T-helper 9 cell (primary cell): ENCODE measurements at regions not wholly inside any gene's neighbourhood (a gene's known extent, or its start where the extent isn't known, plus 50 kb on each side); places are given as distances from the start of the nearest gene placed in this dataset.

Experiments used
- DNase-seq: peaks from one replicate; pipeline ENCODE4 v3.0.0-alpha.2; 2020

GRCh38 chr6:14442242-14442641 lies 324.7 kb downstream of the CD83 start:
- no peak for DNase-seq

GRCh38 chr6:14443629-14444268 lies 326.2 kb downstream of the CD83 start:
- DNase-seq: no peak

DNA sequence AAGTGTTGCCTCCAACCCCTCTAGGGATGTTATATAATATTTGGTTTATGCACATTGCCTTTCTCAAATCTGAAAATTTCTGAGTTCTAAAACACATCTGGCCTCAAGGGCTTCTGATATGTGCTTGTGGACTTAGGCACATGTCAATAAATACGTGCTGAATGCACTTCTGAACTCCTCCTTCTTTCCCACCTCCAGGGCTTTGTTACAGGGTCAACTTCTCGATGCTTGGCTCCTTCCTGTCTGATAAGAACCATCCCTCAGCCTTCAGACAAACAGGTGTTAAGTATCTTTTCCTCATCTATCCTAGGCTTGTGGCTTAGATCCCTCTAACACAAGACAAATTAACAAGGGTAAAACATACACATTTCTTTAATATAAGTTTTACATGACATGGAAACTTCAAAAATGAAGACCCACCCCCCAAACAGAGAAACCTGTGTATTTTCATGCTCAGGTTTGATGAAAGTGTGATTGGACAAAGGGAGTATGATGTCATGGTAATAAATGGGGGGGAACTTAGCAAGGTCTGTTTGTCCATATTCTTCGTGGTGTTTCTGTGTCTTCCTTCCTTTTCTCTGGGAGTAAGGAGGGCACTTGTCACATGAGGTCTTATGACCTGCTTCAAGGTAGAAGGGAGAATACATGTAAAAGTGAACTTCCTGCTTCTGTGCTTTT lies 326.9 kb downstream of the CD83 start:
- DNase-seq: no peak

GRCh38 chr6:14447240-14447639 lies 329.7 kb downstream of the CD83 start:
- DNase-seq: no peak

DNA sequence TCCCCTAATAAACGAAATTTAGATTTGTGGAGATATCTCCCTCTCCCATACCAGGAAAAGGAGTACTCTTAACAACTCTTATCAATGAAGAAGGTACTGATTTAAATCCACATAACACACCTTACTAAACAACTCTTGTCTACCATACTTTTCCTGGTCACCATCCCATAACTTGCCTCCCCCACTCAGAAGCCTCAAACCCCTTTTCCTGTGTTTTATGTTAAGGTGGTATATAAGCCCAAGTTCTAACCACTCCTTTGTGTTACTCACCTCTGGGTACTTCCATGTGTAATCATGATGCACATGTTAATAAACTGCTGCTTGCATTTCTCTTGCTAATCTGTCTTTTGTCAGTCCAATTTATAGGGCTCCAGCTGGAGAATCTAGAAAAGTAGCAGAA lies 330.7 kb downstream of the CD83 start:
- no peak for DNase-seq

GRCh38 chr6:14450133-14450504 lies 332.5 kb downstream of the CD83 start:
- no peak for DNase-seq

- no peak for DNase-seq
Observed at GRCh38 chr6:14450578-14450977, 333.0 kb downstream of the CD83 start.

DNA sequence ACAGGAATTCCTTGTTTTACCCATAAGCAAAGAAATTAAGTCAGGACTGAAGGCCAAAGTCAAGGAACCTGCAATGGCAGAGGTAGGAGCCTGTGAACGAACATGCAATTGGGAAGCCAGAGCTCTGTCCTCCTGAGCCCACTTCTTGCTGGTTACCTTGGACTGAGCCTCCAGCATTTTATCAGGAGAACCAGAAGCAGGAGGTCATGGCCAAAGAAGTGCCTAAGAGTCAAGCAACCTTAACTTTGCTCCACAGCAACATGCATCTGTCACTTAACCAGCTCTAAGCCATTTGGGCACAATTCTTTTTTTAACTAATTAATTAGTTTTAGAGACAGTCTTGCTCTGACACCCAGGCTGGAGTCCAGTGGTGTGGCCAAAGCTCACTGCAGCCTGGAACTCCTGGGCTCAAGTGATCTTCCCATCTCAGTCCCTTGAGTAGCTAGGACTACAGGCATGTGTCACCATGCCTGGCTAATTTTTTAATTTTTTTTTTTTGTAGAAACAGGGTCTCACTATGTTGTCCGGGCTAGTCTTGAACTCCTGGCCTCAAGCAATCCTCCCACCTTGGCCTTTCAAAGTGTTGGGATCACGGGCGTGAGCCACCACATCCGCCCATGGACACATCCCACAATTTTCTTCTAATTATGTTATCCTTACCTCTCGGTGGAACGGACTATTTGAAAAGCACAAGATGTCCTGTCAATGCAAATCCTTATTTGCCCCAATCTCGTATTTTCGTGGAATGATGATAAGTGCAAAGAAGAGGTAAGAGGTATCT lies 334.2 kb downstream of the CD83 start:
- no peak for DNase-seq

DNA sequence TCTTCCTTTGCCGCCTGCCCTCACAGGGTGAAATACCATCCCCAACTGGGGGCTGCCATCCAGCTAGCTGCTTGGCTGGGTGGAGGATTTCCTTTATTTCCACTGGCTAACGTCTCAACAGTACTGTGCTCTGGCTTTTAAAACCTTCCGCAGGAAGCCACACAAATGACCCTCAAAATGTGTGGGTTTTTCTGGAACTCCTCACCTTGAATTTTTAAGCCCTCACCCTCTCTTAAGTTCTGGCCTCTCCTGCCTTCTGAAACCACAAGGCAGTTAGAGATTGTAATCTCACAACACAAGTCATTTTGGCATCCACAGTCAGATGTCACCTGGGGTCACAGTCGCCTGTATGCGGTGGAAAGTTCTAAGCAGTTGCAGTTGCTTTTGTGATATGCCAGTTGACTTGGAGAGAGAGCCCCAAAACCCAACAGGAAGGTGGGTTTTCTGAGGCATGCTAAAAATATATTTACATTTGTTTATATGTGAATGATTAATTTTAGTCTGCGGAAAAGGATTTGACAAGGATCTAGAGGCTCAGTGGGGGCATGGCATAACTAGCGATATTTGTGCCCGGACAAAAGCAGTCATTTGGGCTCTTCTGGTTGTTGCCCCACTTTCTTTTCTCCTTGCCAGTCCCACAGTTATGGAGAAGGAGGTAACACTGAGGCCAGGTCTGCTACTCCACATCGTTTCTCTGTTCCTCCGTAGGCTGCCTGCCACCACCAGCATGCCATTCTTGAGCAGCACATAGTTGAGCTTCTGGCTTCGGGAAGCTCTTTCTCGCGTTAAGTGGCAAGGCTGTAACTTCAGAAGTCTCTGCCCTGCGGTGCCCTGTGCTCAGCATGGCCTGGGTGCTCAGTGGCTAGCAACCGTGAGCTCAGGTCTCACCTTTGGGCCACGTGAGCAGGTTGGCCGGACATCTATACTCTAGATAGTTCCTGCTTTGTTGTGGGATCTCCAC lies 335.3 kb downstream of the CD83 start:
- DNase-seq: no peak

- no peak for DNase-seq
Observed at GRCh38 chr6:14453712-14454472, 336.3 kb downstream of the CD83 start.

- no peak for DNase-seq
Observed at GRCh38 chr6:14454473-14454775, 336.9 kb downstream of the CD83 start.

GRCh38 chr6:14455427-14455826 lies 337.9 kb downstream of the CD83 start:
- no peak for DNase-seq

DNA sequence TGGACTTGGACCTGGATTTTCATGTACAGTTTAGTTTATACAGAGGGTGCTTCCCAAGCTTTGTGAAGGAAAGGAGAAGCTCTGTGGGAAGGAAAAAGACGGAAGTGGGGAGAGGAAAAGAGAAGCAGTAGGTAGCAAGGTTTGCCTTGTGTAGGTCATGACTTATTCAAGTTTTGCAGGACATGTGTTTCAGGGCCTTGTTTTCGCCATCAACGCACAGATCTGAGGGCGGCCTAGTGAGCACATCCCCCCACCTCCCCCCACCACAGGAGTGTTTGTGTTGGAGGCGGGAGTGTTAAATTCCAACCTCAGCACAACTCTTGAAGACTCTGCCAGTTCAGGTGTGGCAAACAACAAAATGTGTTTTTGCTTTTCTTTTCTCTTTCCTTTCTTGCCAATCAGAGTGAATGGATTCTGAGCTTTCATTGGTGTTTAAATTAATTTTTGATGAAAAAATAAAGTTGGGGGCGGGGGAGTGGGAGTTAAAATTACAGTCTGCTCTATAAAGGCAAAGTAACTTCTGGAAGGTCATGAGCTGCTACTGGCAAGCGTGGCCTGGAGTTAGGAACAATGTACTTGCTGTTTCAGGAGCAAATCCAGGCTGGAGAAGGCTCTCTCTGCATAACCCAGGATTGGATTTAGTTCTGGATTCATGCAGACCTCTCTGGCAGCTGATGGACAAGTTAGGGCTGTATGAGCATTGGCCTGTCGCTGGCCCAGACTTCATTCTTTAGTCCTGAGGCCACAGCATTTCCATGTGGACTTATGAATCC lies 338.5 kb downstream of the CD83 start:
- no peak for DNase-seq

GRCh38 chr6:14456941-14457340 lies 339.4 kb downstream of the CD83 start:
- DNase-seq: no peak

DNA sequence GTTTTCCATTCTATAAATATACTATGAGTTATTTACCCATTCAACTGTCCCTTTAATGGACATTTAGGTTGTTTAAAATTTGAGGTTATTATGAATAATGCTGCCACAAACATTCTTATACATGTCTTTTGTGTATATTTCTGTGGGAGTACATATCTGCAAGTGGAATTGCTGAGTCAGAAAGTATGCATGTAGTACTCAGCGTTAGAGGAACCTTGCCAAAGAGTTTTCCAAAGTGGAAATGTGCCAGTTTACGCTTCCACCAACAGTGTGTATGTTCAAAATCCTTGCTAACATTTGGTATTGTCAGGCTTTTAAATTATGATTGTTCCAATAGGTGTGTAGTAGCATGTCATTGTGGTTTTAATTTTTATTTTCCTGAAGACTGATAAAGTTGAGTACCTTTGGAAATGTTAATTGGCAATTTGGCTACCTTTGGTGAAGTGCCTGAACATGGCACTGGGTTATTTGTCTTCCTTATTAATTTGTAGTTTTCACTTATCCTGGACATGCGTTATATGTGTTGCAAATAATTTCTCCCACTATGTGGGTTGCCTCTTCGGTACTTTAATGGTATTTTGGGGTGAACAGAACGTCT lies 341.2 kb downstream of the CD83 start:
- DNase-seq: no peak

GRCh38 chr6:14459315-14459714 lies 341.7 kb downstream of the CD83 start:
- no peak for DNase-seq

DNA sequence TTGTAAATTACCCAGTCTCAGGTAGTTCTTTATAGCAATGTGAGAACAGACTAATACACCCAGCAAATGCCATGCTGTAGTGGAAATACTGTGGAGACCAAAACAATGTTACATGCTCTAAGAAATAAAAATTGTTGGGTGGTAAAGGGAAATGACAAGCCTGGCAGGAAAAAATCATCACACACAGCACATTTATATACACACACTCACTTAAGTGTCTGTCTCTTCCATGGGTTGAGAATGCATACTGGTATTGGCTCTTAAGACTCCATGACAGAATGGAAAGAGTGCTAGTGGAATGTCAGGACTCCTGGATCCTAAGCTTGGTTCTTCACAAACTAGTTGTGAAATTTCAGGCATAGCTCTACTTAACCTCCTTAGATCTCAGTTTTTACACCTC lies 343.0 kb downstream of the CD83 start:
- no peak for DNase-seq

GRCh38 chr6:14462135-14462534 lies 344.6 kb downstream of the CD83 start:
- no peak for DNase-seq

DNA sequence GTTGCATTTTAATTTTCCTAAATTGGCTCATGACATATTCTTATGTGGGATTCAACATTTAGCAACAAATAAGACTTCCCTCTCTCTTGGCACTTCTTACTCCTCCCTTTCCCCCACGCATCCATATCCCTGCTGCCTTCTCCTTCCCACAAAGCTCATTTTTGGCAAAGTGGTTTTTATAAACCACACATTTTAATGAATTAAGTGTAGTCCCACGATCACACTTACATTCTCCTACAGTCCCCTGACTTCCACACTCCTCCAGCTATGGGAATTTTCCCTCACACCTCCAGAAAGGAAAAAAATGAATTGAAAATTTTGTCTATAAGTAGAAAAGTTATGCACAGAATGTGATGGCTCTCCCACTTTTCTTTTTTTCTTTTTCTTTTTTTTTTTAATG lies 345.0 kb downstream of the CD83 start:
- DNase-seq: no peak

GRCh38 chr6:14463110-14463509 lies 345.5 kb downstream of the CD83 start:
- no peak for DNase-seq

DNA sequence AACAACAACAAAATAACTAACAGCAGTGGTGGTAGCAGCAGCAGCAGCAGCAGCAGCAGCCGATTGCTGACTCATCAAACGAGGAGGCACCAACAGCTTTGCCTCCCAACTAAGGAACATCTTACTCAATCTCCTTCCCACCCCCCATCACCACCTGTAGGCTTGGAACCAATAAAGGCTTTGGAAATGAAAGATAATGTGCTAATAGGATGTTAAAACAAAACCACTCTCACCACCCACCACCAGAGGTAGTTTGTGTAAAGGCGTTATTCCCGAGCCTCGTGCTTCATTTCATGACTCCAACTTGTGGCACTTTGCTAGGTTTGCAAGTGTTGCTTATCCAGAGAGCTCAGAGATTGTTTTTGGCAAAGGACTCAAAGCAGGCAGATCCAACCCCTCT lies 346.5 kb downstream of the CD83 start:
- DNase-seq: no peak
